Colon (tissue), 2 donors: ENCODE measurements at regions not wholly inside any gene's neighbourhood (a gene's known extent, or its start where the extent isn't known, plus 50 kb on each side); places are given as distances from the start of the nearest gene placed in this dataset.
A peak's percentile ranks its signal among the peaks of the same experiment; 100 is the strongest.
"Not testable (repeated sequence)": the region's sequence is repeated elsewhere in the genome, so short reads cannot be mapped to it uniquely, and the experiment has no call there.

Experiments used
- FAIRE-seq: peaks from 2 replicates; lab custom pipeline; 2012; peaks lifted over from hg19 to GRCh38; lab: Jason Lieb, UNC
- donor health status: control.
- donor health status: control.

DNA sequence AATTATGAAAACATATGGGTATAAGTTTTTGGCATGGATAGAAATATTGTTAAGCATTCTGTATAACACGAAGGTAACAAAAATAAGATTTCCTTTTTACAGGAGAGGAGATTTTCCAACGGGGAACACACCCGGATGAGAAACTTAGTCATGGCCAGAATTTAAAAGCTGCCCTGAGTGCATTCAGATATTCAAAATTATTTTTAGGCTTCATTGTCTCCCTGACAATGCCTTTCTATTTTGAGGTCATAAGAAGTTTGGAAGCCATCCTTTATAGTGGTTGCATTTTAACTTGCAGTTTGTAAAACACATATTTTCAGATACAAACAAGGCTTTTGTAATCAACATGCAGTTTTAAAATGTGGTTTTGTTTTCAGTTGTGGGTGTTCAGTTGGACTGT lies 357.5 kb upstream of the FAM47C start:
- FAIRE-seq = peak; percentile 80

DNA sequence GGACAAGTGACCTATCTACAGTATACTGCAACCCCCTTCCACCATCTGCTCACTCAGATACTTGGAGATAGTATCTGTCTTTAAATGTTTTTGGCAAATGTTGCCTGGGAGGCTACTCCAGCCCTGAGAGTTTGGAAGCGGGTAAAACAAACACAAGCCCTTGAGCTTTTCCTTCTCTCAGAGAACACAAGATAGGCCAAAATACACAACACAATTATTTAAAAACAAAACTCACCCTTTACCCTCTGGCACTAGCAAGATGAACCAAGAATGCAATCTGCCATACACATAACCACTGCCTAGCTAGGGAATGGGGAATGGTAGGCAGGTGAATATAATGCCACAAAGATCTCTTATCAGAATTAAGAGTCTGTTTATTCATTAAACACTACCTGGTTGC lies 324.7 kb upstream of the FAM47C start:
- no peak for FAIRE-seq

GRCh38 chrX:36684053-36684452 lies 324.1 kb upstream of the FAM47C start:
- FAIRE-seq = no peak

GRCh38 chrX:36721990-36722389 lies 286.2 kb upstream of the FAM47C start:
- FAIRE-seq = no peak

- FAIRE-seq = no peak
Observed at GRCh38 chrX:36753602-36754001, 254.6 kb upstream of the FAM47C start.

DNA sequence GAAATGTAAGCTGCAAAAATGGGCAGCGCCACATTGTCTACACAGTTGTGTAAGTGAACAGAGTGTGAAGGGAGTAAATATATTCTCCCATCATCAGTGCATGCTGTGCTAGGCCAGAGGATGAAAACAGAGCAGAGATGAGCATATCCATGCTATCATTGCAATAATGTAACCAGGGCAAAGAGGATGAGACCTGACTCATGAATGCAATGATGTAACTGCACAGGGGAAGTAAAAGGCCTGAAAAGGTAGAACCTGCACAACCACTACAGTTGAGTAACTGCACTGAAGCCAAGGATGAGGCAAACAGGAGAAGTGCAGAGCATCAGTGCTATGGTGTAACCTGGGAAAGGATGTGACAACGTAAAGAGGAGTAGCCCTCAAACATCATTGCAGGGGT lies 220.4 kb upstream of the FAM47C start:
- FAIRE-seq = no peak

- no peak for FAIRE-seq
Observed at GRCh38 chrX:36803151-36803550, 205.0 kb upstream of the FAM47C start.

GRCh38 chrX:36804066-36804465 lies 204.1 kb upstream of the FAM47C start:
- FAIRE-seq = no peak

DNA sequence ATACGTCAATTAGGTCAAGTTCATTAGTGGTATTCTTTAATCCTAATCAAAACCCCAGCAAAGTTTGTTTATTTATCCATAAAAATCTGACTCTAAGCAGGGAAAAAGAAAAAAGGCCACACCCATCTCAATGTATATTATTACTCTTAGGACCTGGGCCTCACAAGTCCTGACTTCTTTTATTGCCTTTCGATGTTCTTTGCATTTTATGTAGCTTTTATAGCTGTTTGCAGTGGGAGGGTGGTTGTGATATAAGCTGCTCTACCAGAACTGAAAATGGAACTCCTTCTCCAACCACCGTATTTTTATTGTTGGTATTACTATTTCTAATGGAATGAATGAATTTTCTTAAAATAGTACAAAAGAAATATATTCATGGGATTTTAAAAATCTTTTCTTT lies 163.3 kb upstream of the FAM47C start:
- FAIRE-seq = no peak

DNA sequence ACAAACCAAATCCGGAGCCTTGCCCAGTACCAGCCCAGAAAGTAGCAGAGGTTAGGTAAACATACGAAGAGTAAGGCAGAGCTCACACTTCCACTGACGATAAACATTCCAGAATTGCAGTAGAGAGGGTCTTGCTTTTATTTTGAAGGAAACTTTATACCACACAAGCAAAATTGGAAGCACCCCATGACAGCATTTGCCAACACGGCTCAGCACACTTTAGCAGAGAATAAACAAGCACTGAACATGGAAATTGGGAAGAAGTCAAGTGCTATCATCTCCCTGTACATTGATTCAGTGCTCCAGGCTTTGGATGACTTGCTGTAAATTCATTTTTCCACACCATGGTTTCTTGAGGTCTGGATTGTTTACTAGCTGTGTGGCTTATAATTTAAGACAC lies 160.7 kb upstream of the FAM47C start:
- FAIRE-seq = no peak

DNA sequence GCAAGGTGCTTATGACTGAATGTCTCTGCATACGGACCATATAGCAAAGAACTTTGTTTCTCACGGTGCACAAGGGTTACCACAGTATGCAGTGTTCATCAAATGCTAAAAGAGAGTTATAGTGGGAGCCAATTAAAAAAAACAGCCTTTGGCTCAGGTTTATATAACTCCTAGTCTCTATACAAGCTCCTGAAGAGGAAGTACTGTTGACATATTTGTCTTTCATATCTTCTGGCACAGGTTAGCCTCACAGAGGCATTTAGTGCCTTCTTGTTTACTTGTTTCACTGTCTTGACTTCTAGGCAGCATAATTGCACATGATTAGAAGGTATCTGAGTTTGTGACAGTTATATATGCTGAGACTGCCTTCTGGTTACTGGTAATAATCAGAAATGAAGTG lies 158.8 kb upstream of the FAM47C start:
- no peak for FAIRE-seq

- FAIRE-seq = no peak
Observed at GRCh38 chrX:36856849-36857248, 151.3 kb upstream of the FAM47C start.

DNA sequence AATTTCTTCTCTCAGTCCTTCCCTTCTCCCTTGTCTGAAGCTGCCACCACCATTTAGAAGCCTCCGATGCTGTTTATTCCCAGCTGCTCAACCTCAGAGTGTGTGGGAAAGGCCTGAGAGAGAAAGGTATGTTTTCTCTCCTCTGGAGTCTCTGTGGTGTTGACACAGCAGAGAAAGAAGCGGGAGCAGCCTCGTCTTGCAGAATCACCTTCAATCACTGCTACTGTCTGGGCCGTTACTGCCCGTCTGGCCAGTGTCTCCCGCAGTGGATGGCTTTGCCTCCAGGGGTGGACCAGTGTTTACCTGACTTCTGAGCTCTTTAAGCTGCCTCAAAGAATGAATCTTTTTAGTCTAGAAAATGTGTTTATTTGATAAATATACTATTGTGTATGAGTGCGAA lies 148.9 kb upstream of the FAM47C start:
- FAIRE-seq = no peak

DNA sequence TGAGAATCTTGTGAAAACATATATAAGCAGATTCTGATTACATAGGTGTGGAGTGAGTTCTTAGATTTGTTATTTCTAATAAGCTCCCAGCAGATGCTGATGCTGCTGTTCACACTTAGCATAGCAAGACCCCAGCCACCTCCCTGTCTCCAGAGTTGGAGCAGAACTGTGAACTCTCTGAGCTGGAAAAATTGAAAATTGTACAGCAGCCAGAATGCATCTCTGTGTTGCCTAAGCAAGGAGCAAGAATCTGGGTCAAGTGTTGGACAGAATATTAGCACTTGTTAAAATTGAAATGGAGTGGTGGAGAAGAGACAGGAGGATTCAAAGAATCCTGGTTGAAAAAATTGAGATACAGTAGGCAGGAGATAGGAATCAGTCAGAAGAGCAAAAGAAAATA lies 146.6 kb upstream of the FAM47C start:
- FAIRE-seq = no peak

DNA sequence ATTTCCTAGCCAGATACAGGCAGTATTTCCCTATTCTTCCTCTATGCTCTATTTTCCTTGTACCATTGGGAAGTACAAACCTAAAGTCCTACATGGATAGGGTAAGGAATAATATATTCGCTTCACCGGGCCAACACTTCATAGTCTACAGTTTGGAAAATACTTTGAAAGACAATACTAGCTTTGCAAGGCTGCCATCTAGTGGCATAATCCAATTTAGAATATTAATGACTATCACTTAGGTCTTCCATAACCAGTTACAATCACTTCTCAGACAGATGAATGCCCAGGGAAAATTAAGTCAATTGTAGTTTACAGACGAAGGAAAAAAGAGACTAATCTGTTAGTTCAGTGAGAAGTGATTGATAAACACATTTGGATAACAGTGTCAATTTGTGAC lies 141.0 kb upstream of the FAM47C start:
- FAIRE-seq = peak; percentile 93

DNA sequence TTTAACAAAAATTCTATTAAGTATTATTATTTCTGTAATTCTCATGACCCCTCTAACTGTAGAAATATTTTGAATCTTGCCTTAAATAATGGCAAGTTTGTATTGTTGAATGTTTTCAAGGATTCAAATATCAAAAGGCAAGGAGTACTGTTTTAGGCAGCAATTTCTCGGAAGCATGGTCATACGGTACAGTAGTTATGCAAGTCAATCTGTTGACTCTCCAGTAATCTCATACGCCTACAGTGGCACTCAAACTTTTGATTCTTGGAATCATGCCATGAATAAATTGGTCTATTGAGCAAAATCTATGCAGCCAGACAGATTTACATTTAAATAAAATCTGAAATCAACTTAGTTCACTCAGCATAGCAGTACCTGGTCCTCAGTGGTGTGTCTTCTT lies 139.6 kb upstream of the FAM47C start:
- FAIRE-seq = no peak

GRCh38 chrX:36869457-36869856 lies 138.7 kb upstream of the FAM47C start:
- FAIRE-seq = peak; percentile 21

GRCh38 chrX:36897690-36898089 lies 110.5 kb upstream of the FAM47C start:
- FAIRE-seq = no peak

GRCh38 chrX:36898301-36898700 lies 109.9 kb upstream of the FAM47C start:
- FAIRE-seq = no peak

GRCh38 chrX:36904561-36904960 lies 103.6 kb upstream of the FAM47C start:
- FAIRE-seq = not testable (repeated sequence)

DNA sequence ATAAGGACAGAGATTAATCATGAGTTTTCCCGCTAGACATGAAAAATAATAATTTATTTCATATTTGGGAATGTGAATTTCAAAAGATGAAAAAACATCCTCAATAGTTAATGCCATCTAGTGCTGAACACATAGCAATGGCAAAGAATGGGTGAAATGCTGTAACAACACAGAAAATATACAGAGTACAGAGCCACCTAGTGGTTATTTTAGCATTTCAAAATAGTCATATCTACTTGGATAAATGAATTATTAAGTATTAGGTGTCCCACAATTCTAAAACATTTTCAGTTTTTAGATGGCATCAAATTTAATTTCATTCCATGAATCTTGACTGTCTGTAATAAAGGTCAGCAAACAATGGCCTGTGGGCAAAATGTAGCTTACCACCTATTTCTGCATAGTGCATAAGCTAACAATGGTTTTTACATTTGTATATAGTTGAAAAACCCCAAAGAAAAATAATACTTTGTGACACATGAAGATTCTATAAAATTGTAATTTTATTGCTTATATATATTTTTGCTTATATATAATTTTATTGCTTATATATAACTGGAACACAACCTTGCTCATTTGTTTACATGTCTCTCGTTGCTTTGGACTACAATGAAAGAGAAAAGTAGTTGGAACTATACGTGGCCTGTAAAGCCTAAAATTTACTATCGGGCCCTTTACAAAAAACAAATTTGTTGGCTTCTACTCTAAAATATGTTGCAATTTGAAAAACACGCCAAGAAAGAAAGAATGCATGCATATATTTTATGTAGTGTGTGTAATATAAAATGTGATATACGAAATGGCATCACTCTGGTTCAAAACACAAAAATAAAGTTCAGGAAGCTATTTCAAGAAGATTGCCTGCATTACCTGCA lies 99.1 kb upstream of the FAM47C start:
- FAIRE-seq = peak; percentile 43

GRCh38 chrX:36909676-36910030 lies 98.5 kb upstream of the FAM47C start:
- no peak for FAIRE-seq

GRCh38 chrX:36913551-36913950 lies 94.6 kb upstream of the FAM47C start:
- FAIRE-seq = peak; percentile 69

- FAIRE-seq = peak; percentile 55
Observed at GRCh38 chrX:36916941-36917340, 91.2 kb upstream of the FAM47C start.
